ENCODE measurements at regions not wholly inside any gene's neighbourhood (a gene's known extent, or its start where the extent isn't known, plus 50 kb on each side); places are given as distances from the start of the nearest gene placed in this dataset.

GRCh38 chrX:71000139-71000538 lies 68.0 kb downstream of the SNX12 start:
- DNase-seq: no peak

- DNase-seq: peak; percentile 53
Measured at GRCh38 chrX:70998411-70999027, 67.6 kb upstream of the SLC7A3 start.

- DNase-seq: no peak
Measured at GRCh38 chrX:70995338-70995737, 64.4 kb upstream of the SLC7A3 start.

- no peak for DNase-seq
Measured at GRCh38 chrX:70988425-70988824, 57.5 kb upstream of the SLC7A3 start.
